Nephron progenitor cell (in vitro differentiated cells): ENCODE measurements at regions not wholly inside any gene's neighbourhood (a gene's known extent, or its start where the extent isn't known, plus 50 kb on each side); places are given as distances from the start of the nearest gene placed in this dataset.
A peak's percentile ranks its signal among the peaks of the same experiment; 100 is the strongest.

Source experiments
- DNase-seq: peaks from one replicate; pipeline ENCODE4 v3.0.0; 2021
- H3K27ac Mint-ChIP-seq: 2 replicates; pipeline ENCODE4 v1.8.0; 2021; ENCODE audit warnings: mild to moderate bottlenecking, moderate library complexity, mixed read lengths
- H3K27me3 Mint-ChIP-seq: 2 replicates; pipeline ENCODE4 v1.8.0; 2021; ENCODE audit warnings: mild to moderate bottlenecking, low read depth, mixed read lengths; ENCODE audit not compliant: poor library complexity
- H3K36me3 Mint-ChIP-seq: 2 replicates; pipeline ENCODE4 v1.8.0; 2021; ENCODE audit warnings: low read depth, mixed read lengths
- H3K4me1 Mint-ChIP-seq: 2 replicates; pipeline ENCODE4 v1.8.0; 2021; ENCODE audit warnings: mixed read lengths
- H3K4me3 Mint-ChIP-seq: 2 replicates; pipeline ENCODE4 v1.8.0; 2021; ENCODE audit warnings: mild to moderate bottlenecking, moderate library complexity, mixed read lengths
- H3K9me3 Mint-ChIP-seq: 2 replicates; pipeline ENCODE4 v1.8.0; 2021; ENCODE audit warnings: mild to moderate bottlenecking, moderate library complexity, mixed read lengths
- TF ChIP-seq, protein P1 (sequence below): fragments of 200-600 bp; sonication (generic); IDR thresholded peaks from 2 replicates; pipeline ENCODE4 v1.5.0; 2021; ENCODE audit warnings: antibody characterized with exemption

DNA sequence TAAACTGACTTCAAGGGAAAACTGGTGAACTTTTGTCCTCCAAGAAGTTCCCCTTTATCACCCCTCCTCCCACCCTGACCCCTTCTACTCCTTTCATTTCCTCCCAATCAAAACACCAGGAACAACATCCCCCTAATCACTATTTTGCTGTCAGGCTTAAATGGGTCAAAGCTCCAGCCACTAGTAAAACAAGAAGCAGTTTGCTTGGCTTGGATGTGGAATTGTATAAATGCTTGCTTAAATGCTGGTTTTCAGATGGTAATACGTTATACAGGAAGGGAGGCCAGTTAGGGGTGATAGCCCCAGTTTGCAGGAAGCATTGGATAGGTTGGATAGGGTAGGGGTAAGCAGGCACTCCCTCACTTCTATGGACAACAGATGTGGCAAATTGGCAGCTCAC, 473.6 kb downstream of the AGTPBP1 start:
- H3K4me1 Mint-ChIP-seq: peaks cover 33% of the 10 kb centered on the region
- TF ChIP-seq, protein P1, sequence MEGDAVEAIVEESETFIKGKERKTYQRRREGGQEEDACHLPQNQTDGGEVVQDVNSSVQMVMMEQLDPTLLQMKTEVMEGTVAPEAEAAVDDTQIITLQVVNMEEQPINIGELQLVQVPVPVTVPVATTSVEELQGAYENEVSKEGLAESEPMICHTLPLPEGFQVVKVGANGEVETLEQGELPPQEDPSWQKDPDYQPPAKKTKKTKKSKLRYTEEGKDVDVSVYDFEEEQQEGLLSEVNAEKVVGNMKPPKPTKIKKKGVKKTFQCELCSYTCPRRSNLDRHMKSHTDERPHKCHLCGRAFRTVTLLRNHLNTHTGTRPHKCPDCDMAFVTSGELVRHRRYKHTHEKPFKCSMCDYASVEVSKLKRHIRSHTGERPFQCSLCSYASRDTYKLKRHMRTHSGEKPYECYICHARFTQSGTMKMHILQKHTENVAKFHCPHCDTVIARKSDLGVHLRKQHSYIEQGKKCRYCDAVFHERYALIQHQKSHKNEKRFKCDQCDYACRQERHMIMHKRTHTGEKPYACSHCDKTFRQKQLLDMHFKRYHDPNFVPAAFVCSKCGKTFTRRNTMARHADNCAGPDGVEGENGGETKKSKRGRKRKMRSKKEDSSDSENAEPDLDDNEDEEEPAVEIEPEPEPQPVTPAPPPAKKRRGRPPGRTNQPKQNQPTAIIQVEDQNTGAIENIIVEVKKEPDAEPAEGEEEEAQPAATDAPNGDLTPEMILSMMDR: no peak
- H3K36me3 Mint-ChIP-seq: no peaks in the 10 kb centered on the region
- no peak overlapping the region for H3K4me3 Mint-ChIP-seq
- DNase-seq: no peak
- H3K9me3 Mint-ChIP-seq: peaks cover 4% of the 10 kb centered on the region
- H3K27me3 Mint-ChIP-seq: peaks cover 3% of the 10 kb centered on the region
- peak overlapping the region; percentile 93 for H3K27ac Mint-ChIP-seq

DNA sequence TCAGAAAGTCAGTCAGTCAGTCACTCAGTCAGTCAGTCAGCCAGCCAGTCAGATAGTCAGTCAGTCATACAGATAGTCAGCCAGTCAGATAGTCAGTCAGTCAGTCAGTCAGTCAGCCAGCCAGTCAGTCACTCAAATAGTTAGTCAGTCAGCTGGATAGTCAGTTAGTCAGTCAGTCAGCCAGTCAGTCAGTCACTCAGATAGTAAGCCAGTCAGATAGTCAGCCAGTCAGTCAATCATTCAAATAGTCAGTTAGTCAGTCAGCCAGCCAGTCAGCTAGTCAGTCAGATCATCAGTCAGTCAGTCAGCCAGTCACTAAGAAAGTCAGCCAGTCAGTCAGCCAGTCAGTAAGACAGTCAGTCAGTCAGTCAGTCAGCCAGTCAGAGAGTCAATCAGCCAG, 477.1 kb downstream of the AGTPBP1 start:
- H3K9me3 Mint-ChIP-seq: no peaks in the 10 kb centered on the region
- no peak overlapping the region for H3K27ac Mint-ChIP-seq
- TF ChIP-seq, protein P1: no peak
- H3K36me3 Mint-ChIP-seq: no peaks in the 10 kb centered on the region
- DNase-seq: no peak
- H3K27me3 Mint-ChIP-seq: peaks cover 3% of the 10 kb centered on the region
- peaks cover 52% of the 10 kb centered on the region for H3K4me1 Mint-ChIP-seq
- no peak overlapping the region for H3K4me3 Mint-ChIP-seq

GRCh38 chr9:85263288-85263687, 478.5 kb downstream of the AGTPBP1 start:
- Mint-ChIP-seq H3K9me3 (peaks cover 5% of the 10 kb centered on the region), H3K27me3 (no peaks in the 10 kb centered on the region), H3K36me3 (peaks cover 5% of the 10 kb centered on the region), H3K27ac (no peak overlapping the region), H3K4me1 (peaks cover 54% of the 10 kb centered on the region), H3K4me3 (no peak overlapping the region)
- DNase-seq: no peak
- TF ChIP-seq, protein P1: no peak

GRCh38 chr9:85262333-85262732, 479.4 kb downstream of the AGTPBP1 start:
- H3K4me3 Mint-ChIP-seq: no peak overlapping the region
- DNase-seq: no peak
- H3K27me3 Mint-ChIP-seq: peaks cover 1% of the 10 kb centered on the region
- TF ChIP-seq, protein P1: no peak
- peaks cover 10% of the 10 kb centered on the region for H3K9me3 Mint-ChIP-seq
- peaks cover 5% of the 10 kb centered on the region for H3K36me3 Mint-ChIP-seq
- no peak overlapping the region for H3K27ac Mint-ChIP-seq
- peaks cover 46% of the 10 kb centered on the region for H3K4me1 Mint-ChIP-seq

DNA sequence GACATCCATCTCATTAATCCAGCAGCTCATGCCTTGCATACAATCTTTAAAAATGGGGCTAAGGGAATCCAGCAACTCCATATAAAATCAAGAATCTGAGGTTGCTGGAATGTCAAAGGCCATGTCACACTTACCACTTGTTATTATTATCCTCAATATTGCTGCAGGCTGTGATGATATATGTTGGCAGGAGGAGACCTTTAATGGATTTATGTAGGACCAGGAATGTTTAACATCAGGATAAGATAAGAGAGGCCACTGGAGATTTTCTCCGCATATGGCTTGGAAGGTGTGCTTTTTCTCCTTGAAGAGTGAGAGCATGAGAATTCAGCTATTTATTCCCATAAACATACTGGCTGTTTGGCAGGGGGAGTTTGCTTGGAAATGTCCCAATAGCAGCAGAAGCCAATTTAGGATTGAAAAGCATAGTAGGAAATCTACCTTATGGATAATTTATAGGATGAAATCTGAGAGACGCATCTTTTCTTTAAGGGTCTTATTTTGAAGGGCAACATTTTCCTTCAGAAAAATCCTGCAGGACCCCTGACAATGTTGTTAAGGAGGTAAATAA, 481.4 kb downstream of the AGTPBP1 start:
- Mint-ChIP-seq H3K27ac (no peak overlapping the region), H3K36me3 (peaks cover 21% of the 10 kb centered on the region), H3K4me1 (peaks cover 34% of the 10 kb centered on the region), H3K27me3 (peaks cover 3% of the 10 kb centered on the region), H3K9me3 (peaks cover 30% of the 10 kb centered on the region), H3K4me3 (no peak overlapping the region)
- no peak for DNase-seq
- TF ChIP-seq, protein P1: no peak

DNA sequence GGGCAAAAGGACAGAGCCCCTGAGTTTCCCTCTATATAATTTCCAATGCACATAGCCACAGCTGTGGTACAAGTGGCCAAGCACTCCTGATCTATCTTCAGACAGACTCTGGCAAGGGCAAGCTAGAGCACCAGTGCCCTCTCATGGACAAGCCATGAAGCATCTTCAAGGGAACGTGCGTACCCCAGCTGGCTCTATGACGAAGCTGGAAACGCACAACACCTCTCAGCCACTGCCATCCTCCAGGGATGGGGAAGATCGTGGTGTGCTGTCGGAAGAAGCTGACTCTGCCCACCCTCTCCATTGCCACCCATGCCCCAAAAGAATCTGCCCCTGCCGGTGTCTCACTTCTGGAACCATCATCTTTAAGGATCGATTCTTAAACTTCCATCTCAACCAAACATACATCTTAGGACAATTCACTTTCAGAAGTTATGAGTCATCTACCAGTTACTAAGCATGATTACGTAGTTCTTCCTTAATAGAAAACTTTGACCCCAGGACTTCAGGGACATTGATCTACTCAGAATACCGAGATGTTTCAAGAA, 482.9 kb downstream of the AGTPBP1 start:
- H3K4me1 Mint-ChIP-seq: peaks cover 34% of the 10 kb centered on the region
- H3K4me3 Mint-ChIP-seq: no peak overlapping the region
- peak overlapping the region; percentile 66 for H3K27ac Mint-ChIP-seq

More for the DNA sequence above, 482.9 kb downstream of the AGTPBP1 start:
- TF ChIP-seq, protein P1: peak; percentile 74
- peak; percentile 69 for DNase-seq
- H3K9me3 Mint-ChIP-seq: peaks cover 44% of the 10 kb centered on the region
- peaks cover 28% of the 10 kb centered on the region for H3K36me3 Mint-ChIP-seq
- H3K27me3 Mint-ChIP-seq: peaks cover 6% of the 10 kb centered on the region
